HEK293 (cell line): ENCODE measurements at regions not wholly inside any gene's neighbourhood (a gene's known extent, or its start where the extent isn't known, plus 50 kb on each side); places are given as distances from the start of the nearest gene placed in this dataset.

Experiments used
- CTCF ChIA-PET: fragments of 350-600 bp; formaldehyde crosslinking; extraction: SDS; loops from one replicate; lab custom pipeline; 2021; ENCODE audit warnings: antibody characterized with exemption; lab: Yijun Ruan, JAX
- POLR2A ChIA-PET: fragments of 300-600 bp; formaldehyde crosslinking; extraction: SDS; loops from one replicate; lab custom pipeline; 2020; ENCODE audit warnings: antibody characterized with exemption, inconsistent platforms; lab: Yijun Ruan, JAX
- H3K27ac ChIP-seq: fragments of 200-500 bp; sonication (Bioruptor generic); 2 replicates; pipeline ENCODE4 v1.5.1; 2014; ENCODE audit warnings: low read depth, low read length, control low read depth, inconsistent platforms; ENCODE audit errors: extremely low read depth
- H3K36me3 ChIP-seq, 2 experiments: fragments of 200-500 bp in 1 of 2; sonication (Bioruptor generic) in 1 of 2; 1 replicate in 1 of 2; 2 replicates in 1 of 2; pipeline ENCODE4 v1.5.1; 2014 to 2017; ENCODE audit warnings: inconsistent platforms in 2 of 2, low read length in 2 of 2; ENCODE audit not compliant: control insufficient read depth in 2 of 2, insufficient read depth in 1 of 2
- H3K4me1 ChIP-seq: fragments of 200-500 bp; sonication (Bioruptor generic); 2 replicates; pipeline ENCODE4 v1.5.1; 2014; ENCODE audit warnings: mild to moderate bottlenecking, low read length, inconsistent platforms; ENCODE audit not compliant: control insufficient read depth, insufficient read depth
- H3K4me3 ChIP-seq: 2 replicates; pipeline ENCODE4 v1.5.1; 2011; ENCODE audit warnings: low read depth, mild to moderate bottlenecking, control low read depth, low read length, moderate library complexity
- H3K9me3 ChIP-seq: fragments of 200-500 bp; sonication (Bioruptor generic); 2 replicates; pipeline ENCODE4 v1.5.1; 2014; ENCODE audit warnings: low read depth, low read length, inconsistent platforms; ENCODE audit not compliant: control insufficient read depth, insufficient read depth
- GLIS1 ChIP-seq: fragments of 450-650 bp; formaldehyde crosslinking; IDR thresholded peaks from 2 replicates; pipeline ENCODE4 v1.5.1; 2016; ENCODE audit warnings: missing biosample characterization, missing genetic modification characterization
- OVOL3 ChIP-seq: fragments of 450-650 bp; formaldehyde crosslinking; IDR thresholded peaks from 2 replicates; pipeline ENCODE4 v1.5.1; 2016; ENCODE audit warnings: missing biosample characterization, missing genetic modification characterization
- REPIN1 ChIP-seq: fragments of 450-650 bp; formaldehyde crosslinking; IDR thresholded peaks from 2 replicates; pipeline ENCODE4 v1.5.1; 2017; ENCODE audit warnings: missing biosample characterization, missing genetic modification characterization, low read depth
- SETDB1 ChIP-seq: IDR thresholded peaks from one replicate; pipeline ENCODE4 v1.6.1; 2017; ENCODE audit warnings: mild to moderate bottlenecking, low read length, moderate library complexity, mixed read lengths; ENCODE audit not compliant: insufficient read length
- SP2 ChIP-seq: fragments of 450-650 bp; formaldehyde crosslinking; IDR thresholded peaks from 2 replicates; pipeline ENCODE4 v1.5.1; 2016; ENCODE audit warnings: missing biosample characterization, missing genetic modification characterization
- ZBTB17 ChIP-seq: fragments of 450-650 bp; formaldehyde crosslinking; IDR thresholded peaks from 2 replicates; pipeline ENCODE4 v1.5.1; 2016; ENCODE audit warnings: missing biosample characterization, missing genetic modification characterization
- ZFP37 ChIP-seq: fragments of 450-650 bp; formaldehyde crosslinking; IDR thresholded peaks from 2 replicates; pipeline ENCODE4 v1.5.1; 2016; ENCODE audit warnings: missing biosample characterization, missing genetic modification characterization
- ZNF140 ChIP-seq: fragments of 450-650 bp; formaldehyde crosslinking; IDR thresholded peaks from 2 replicates; pipeline ENCODE4 v1.5.1; 2016; ENCODE audit warnings: missing biosample characterization, missing genetic modification characterization
- ZNF155 ChIP-seq: fragments of 450-650 bp; formaldehyde crosslinking; IDR thresholded peaks from 2 replicates; pipeline ENCODE4 v1.5.1; 2016; ENCODE audit warnings: missing biosample characterization, missing genetic modification characterization
- ZNF221 ChIP-seq: fragments of 450-650 bp; formaldehyde crosslinking; IDR thresholded peaks from 2 replicates; pipeline ENCODE4 v1.5.1; 2017; ENCODE audit warnings: missing biosample characterization, missing genetic modification characterization, borderline replicate concordance
- ZNF394 ChIP-seq: fragments of 450-650 bp; formaldehyde crosslinking; IDR thresholded peaks from 2 replicates; pipeline ENCODE4 v1.5.1; 2016; ENCODE audit warnings: missing biosample characterization, missing genetic modification characterization, mild to moderate bottlenecking, moderate library complexity, borderline replicate concordance
- ZNF426 ChIP-seq: fragments of 450-650 bp; formaldehyde crosslinking; IDR thresholded peaks from 2 replicates; pipeline ENCODE4 v1.5.1; 2017; ENCODE audit warnings: missing biosample characterization, missing genetic modification characterization, mild to moderate bottlenecking, inconsistent platforms, moderate library complexity
- ZNF571 ChIP-seq: fragments of 450-650 bp; formaldehyde crosslinking; IDR thresholded peaks from 2 replicates; pipeline ENCODE4 v1.5.0; 2017; ENCODE audit warnings: missing biosample characterization, missing genetic modification characterization
- ZNF654 ChIP-seq: fragments of 450-650 bp; formaldehyde crosslinking; IDR thresholded peaks from 2 replicates; pipeline ENCODE4 v1.5.1; 2016; ENCODE audit warnings: low read depth, missing biosample characterization, missing genetic modification characterization
- ZNF658 ChIP-seq: fragments of 450-650 bp; formaldehyde crosslinking; IDR thresholded peaks from 2 replicates; pipeline ENCODE4; 2016; ENCODE audit warnings: missing biosample characterization, missing genetic modification characterization
- ZNF664 ChIP-seq: fragments of 450-650 bp; formaldehyde crosslinking; IDR thresholded peaks from 2 replicates; pipeline ENCODE4 v1.5.1; 2016; ENCODE audit warnings: missing biosample characterization, missing genetic modification characterization
- ZNF670 ChIP-seq: fragments of 450-650 bp; formaldehyde crosslinking; IDR thresholded peaks from 2 replicates; pipeline ENCODE4 v1.5.1; 2016; ENCODE audit warnings: missing biosample characterization, missing genetic modification characterization, low read depth
- ZNF791 ChIP-seq: fragments of 450-650 bp; formaldehyde crosslinking; IDR thresholded peaks from 2 replicates; pipeline ENCODE4 v1.5.1; 2016; ENCODE audit warnings: missing biosample characterization, missing genetic modification characterization
- TF ChIP-seq, protein P1 (sequence below): fragments of 450-650 bp; formaldehyde crosslinking; IDR thresholded peaks from 2 replicates; pipeline ENCODE4 v1.5.0; 2017; ENCODE audit warnings: missing biosample characterization, missing genetic modification characterization, borderline replicate concordance
- TF ChIP-seq, protein P2 (sequence below): fragments of 450-650 bp; formaldehyde crosslinking; IDR thresholded peaks from 2 replicates; pipeline ENCODE4 v1.5.1; 2017; ENCODE audit warnings: missing biosample characterization, missing genetic modification characterization
- TF ChIP-seq, protein P3 (sequence below): fragments of 450-650 bp; formaldehyde crosslinking; IDR thresholded peaks from 2 replicates; pipeline ENCODE4; 2016; ENCODE audit warnings: missing biosample characterization, missing genetic modification characterization
- TF ChIP-seq, protein P4 (sequence below): fragments of 450-650 bp; formaldehyde crosslinking; IDR thresholded peaks from 2 replicates; pipeline ENCODE4 v1.5.1; 2016; ENCODE audit warnings: missing biosample characterization, missing genetic modification characterization
- TF ChIP-seq, protein P5 (sequence below): fragments of 450-650 bp; formaldehyde crosslinking; IDR thresholded peaks from 2 replicates; pipeline ENCODE4 v1.5.1; 2017; ENCODE audit warnings: missing biosample characterization, missing genetic modification characterization
- TF ChIP-seq, protein P6 (sequence below): fragments of 450-650 bp; formaldehyde crosslinking; IDR thresholded peaks from 2 replicates; pipeline ENCODE4 v1.5.1; 2017; ENCODE audit warnings: missing biosample characterization, missing genetic modification characterization

DNA sequence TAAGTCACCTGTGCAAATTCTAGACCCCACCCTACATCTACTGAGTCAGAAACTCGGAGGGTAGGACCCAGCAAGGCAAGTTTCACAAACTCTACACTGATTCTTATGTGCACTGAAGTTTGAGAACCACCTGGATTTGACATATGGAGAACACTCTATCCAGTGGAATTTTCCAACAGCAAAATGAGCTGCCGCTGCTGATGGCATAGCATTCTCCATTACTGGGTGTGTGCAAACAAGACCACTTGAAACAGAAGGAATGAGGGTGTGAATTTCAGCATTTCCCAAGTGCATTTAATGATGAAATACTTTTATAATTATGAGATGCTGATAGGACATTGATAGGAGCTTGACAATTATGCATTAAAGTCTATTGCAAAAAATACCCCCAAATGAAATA is 229.1 kb upstream of the IL12B start:
- Histone ChIP-seq H3K9me3 (no peaks in the 10 kb centered on the region), H3K27ac (no peak overlapping the region), H3K4me1 (no peaks in the 10 kb centered on the region), H3K36me3 (no peaks in the 10 kb centered on the region), H3K4me3 (no peak overlapping the region)
- TF ChIP-seq ZNF155 (tag by site-specific recombination) (no peak), OVOL3 (tag by site-specific recombination) (no peak), ZBTB17 (tag by site-specific recombination) (no peak), ZNF221 (tag by site-specific recombination) (no peak), SETDB1 (no peak), REPIN1 (tag by site-specific recombination) (no peak), ZFP37 (tag by site-specific recombination) (no peak), ZNF664 (tag by site-specific recombination) (no peak), ZNF791 (no peak), ZNF571 (tag by site-specific recombination) (no peak), ZNF654 (tag by site-specific recombination) (no peak)
- TF ChIP-seq, protein P1, sequence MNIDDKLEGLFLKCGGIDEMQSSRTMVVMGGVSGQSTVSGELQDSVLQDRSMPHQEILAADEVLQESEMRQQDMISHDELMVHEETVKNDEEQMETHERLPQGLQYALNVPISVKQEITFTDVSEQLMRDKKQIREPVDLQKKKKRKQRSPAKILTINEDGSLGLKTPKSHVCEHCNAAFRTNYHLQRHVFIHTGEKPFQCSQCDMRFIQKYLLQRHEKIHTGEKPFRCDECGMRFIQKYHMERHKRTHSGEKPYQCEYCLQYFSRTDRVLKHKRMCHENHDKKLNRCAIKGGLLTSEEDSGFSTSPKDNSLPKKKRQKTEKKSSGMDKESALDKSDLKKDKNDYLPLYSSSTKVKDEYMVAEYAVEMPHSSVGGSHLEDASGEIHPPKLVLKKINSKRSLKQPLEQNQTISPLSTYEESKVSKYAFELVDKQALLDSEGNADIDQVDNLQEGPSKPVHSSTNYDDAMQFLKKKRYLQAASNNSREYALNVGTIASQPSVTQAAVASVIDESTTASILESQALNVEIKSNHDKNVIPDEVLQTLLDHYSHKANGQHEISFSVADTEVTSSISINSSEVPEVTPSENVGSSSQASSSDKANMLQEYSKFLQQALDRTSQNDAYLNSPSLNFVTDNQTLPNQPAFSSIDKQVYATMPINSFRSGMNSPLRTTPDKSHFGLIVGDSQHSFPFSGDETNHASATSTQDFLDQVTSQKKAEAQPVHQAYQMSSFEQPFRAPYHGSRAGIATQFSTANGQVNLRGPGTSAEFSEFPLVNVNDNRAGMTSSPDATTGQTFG (tag by site-specific recombination): no peak
- TF ChIP-seq, protein P2, sequence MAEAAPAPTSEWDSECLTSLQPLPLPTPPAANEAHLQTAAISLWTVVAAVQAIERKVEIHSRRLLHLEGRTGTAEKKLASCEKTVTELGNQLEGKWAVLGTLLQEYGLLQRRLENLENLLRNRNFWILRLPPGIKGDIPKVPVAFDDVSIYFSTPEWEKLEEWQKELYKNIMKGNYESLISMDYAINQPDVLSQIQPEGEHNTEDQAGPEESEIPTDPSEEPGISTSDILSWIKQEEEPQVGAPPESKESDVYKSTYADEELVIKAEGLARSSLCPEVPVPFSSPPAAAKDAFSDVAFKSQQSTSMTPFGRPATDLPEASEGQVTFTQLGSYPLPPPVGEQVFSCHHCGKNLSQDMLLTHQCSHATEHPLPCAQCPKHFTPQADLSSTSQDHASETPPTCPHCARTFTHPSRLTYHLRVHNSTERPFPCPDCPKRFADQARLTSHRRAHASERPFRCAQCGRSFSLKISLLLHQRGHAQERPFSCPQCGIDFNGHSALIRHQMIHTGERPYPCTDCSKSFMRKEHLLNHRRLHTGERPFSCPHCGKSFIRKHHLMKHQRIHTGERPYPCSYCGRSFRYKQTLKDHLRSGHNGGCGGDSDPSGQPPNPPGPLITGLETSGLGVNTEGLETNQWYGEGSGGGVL (tag by site-specific recombination): no peak
- ChIA-PET POLR2A (no interaction called here), CTCF (interaction anchor here (1.4 kb wide), 1 partner anchor 43 kb away, joined by 4 read pairs; no protein-coding TSS in a partner anchor)

DNA sequence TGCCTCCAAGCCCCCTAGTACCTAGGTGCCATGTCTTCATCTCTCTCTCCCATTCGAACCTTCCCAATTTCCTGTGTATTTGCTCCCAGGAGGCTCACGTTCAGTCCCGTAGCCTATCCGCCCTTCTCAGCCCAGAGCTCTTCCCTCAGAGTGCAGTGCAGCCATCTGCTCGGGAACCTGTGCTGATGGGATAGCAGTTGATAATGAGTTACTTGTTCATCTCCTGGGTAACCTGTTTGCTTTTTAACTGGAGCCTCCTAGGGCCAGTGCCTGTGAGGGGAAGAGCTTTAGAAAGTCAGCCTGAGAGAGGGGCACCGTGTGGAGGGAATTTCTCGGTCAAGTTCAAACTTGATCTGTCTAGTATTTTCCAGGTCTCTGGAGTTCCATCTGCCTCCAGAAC is 229.8 kb upstream of the IL12B start:
- TF ChIP-seq ZNF658 (no peak), ZNF140 (tag by site-specific recombination) (no peak), ZNF394 (tag by site-specific recombination) (no peak), SP2 (tag by site-specific recombination) (no peak), ZNF426 (tag by site-specific recombination) (no peak), ZNF670 (no peak), ZNF791 (no peak), GLIS1 (tag by site-specific recombination) (no peak)
- TF ChIP-seq, protein P3, sequence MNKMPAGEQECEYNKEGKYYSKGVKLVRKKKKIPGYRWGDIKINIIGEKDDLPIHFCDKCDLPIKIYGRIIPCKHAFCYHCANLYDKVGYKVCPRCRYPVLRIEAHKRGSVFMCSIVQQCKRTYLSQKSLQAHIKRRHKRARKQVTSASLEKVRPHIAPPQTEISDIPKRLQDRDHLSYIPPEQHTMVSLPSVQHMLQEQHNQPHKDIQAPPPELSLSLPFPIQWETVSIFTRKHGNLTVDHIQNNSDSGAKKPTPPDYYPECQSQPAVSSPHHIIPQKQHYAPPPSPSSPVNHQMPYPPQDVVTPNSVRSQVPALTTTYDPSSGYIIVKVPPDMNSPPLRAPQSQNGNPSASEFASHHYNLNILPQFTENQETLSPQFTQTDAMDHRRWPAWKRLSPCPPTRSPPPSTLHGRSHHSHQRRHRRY (tag by site-specific recombination): no peak
- TF ChIP-seq, protein P4, sequence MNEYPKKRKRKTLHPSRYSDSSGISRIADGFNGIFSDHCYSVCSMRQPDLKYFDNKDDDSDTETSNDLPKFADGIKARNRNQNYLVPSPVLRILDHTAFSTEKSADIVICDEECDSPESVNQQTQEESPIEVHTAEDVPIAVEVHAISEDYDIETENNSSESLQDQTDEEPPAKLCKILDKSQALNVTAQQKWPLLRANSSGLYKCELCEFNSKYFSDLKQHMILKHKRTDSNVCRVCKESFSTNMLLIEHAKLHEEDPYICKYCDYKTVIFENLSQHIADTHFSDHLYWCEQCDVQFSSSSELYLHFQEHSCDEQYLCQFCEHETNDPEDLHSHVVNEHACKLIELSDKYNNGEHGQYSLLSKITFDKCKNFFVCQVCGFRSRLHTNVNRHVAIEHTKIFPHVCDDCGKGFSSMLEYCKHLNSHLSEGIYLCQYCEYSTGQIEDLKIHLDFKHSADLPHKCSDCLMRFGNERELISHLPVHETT: no peak
- TF ChIP-seq, protein P5, sequence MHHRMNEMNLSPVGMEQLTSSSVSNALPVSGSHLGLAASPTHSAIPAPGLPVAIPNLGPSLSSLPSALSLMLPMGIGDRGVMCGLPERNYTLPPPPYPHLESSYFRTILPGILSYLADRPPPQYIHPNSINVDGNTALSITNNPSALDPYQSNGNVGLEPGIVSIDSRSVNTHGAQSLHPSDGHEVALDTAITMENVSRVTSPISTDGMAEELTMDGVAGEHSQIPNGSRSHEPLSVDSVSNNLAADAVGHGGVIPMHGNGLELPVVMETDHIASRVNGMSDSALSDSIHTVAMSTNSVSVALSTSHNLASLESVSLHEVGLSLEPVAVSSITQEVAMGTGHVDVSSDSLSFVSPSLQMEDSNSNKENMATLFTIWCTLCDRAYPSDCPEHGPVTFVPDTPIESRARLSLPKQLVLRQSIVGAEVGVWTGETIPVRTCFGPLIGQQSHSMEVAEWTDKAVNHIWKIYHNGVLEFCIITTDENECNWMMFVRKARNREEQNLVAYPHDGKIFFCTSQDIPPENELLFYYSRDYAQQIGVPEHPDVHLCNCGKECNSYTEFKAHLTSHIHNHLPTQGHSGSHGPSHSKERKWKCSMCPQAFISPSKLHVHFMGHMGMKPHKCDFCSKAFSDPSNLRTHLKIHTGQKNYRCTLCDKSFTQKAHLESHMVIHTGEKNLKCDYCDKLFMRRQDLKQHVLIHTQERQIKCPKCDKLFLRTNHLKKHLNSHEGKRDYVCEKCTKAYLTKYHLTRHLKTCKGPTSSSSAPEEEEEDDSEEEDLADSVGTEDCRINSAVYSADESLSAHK (tag by site-specific recombination): no peak
- TF ChIP-seq, protein P6, sequence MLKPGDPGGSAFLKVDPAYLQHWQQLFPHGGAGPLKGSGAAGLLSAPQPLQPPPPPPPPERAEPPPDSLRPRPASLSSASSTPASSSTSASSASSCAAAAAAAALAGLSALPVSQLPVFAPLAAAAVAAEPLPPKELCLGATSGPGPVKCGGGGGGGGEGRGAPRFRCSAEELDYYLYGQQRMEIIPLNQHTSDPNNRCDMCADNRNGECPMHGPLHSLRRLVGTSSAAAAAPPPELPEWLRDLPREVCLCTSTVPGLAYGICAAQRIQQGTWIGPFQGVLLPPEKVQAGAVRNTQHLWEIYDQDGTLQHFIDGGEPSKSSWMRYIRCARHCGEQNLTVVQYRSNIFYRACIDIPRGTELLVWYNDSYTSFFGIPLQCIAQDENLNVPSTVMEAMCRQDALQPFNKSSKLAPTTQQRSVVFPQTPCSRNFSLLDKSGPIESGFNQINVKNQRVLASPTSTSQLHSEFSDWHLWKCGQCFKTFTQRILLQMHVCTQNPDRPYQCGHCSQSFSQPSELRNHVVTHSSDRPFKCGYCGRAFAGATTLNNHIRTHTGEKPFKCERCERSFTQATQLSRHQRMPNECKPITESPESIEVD (tag by site-specific recombination): no peak
- ChIA-PET CTCF (interaction anchor here (1.4 kb wide), 1 partner anchor 44 kb away, joined by 4 read pairs; no protein-coding TSS in a partner anchor), POLR2A (no interaction called here)
- no peak overlapping the region for H3K27ac ChIP-seq
- H3K9me3 ChIP-seq: no peaks in the 10 kb centered on the region
- H3K4me1 ChIP-seq: no peaks in the 10 kb centered on the region
- no peak overlapping the region for H3K4me3 ChIP-seq
- no peaks in the 10 kb centered on the region for H3K36me3 ChIP-seq
